ENCODE measurements at regions not wholly inside any gene's neighbourhood (a gene's known extent, or its start where the extent isn't known, plus 50 kb on each side); places are given as distances from the start of the nearest gene placed in this dataset.

DNA sequence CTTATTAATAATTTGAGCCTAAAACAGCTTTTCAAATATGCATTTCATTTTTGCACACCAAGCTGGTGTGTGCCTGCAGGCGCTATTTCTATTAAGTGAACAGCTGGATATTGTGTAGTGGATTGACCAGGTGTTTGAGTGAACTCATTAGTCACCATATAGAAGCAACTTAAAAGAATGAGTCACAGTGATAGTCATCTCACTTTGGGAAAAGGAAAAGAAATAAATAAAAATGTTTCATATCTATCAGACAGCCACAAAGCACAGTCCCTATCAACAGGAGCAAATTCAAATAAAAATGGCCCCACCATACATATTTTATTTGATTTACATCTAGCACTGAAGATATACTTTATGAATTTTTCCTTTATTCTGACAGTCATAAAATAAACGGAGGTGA is 456.5 kb upstream of the CDH9 start:
- intact Hi-C loops (cut with micrococcal nuclease), result no loop called here
- Histone ChIP-seq H3K9me1 (replicated peaks; ENCODE audit: control insufficient read depth, extremely low read depth, insufficient read depth, low read length) (no peaks in the 10 kb centered on the region), H3K79me2 (ENCODE audit: control insufficient read depth, insufficient read depth, low read length) (no peaks in the 10 kb centered on the region), H3K36me3 (ENCODE audit: control insufficient read depth in 2 of 2, extremely low read depth in 1 of 2, insufficient read depth in 2 of 2, low read length in 2 of 2) (no peaks in the 10 kb centered on the region), H3K4me3 (replicated peaks in 1 of 3; ENCODE audit: insufficient read depth in 1 of 3, low read depth in 1 of 3, low read length in 3 of 3) (no peak overlapping the region), H3K27ac (ENCODE audit: insufficient read depth, low read depth, low read length) (no peak overlapping the region), H3K9ac (replicated peaks; ENCODE audit: extremely low read depth, insufficient read depth, low read length) (no peak overlapping the region), H2AFZ (ENCODE audit: low read depth, low read length) (no peak overlapping the region), H3K4me2 (ENCODE audit: insufficient read depth, low read length) (no peak overlapping the region), H3K27me3 (ENCODE audit: control insufficient read depth in 2 of 2, insufficient read depth in 2 of 2, low read length in 2 of 2) (no peaks in the 10 kb centered on the region), H3K4me1 (ENCODE audit: control insufficient read depth, extremely low read depth, insufficient read depth, low read length) (no peaks in the 10 kb centered on the region), H4K20me1 (replicated peaks; ENCODE audit: control insufficient read depth, extremely low read depth, insufficient read depth, low read length) (no peaks in the 10 kb centered on the region), H3K9me3 (replicated peaks; ENCODE audit: control insufficient read depth, insufficient read depth, low read length) (no peaks in the 10 kb centered on the region)
- BruUV-seq (replicated peaks), result no TSS peak
- dilution Hi-C loops (cut with MboI; ENCODE audit: extremely low pct_ligation_motif_present, low sequenced_read_pairs), result no loop called here
- POLR2A ChIA-PET, result no interaction called here
- no peak for TF ChIP-seq EZH2 (IDR thresholded peaks at IDR 0.05; ENCODE audit: borderline replicate concordance, low read depth, low read length, severe bottlenecking)
- TF ChIP-seq POLR2AphosphoS5 (IDR thresholded peaks at IDR 0.05; ENCODE audit: insufficient read depth, low read depth, low read length), result no peak
- TF ChIP-seq CTCF (IDR thresholded peaks at IDR 0.05; ENCODE audit: extremely low read depth in 1 of 2, insufficient read depth in 1 of 2, low read depth in 1 of 2, low read length in 2 of 2), result no peak
- TF ChIP-seq JUN (IDR thresholded peaks at IDR 0.05; ENCODE audit: borderline replicate concordance, insufficient read depth, insufficient read length, low read depth), result no peak
- TF ChIP-seq, protein P1, sequence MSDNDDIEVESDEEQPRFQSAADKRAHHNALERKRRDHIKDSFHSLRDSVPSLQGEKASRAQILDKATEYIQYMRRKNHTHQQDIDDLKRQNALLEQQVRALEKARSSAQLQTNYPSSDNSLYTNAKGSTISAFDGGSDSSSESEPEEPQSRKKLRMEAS (IDR thresholded peaks at IDR 0.05; ENCODE audit: insufficient read depth, insufficient read length), result no peak
- TF ChIP-seq POLR2A (IDR thresholded peaks at IDR 0.05; ENCODE audit: low read depth, low read length), result no peak
- TF ChIP-seq MYC (IDR thresholded peaks at IDR 0.05; ENCODE audit: low read depth, low read length), result no peak
- TF ChIP-seq GATA2 (IDR thresholded peaks at IDR 0.05; ENCODE audit: insufficient read depth, insufficient read length, low read depth, low read length), result no peak
- no peak for TF ChIP-seq FOS (IDR thresholded peaks at IDR 0.05; ENCODE audit: borderline replicate concordance, insufficient read depth, low read length)
- CTCF ChIA-PET, result no interaction called here
- FAIRE-seq (no peak), DNase-seq (ENCODE audit: low read depth, low spot score) (no peak)

Data from endothelial cell of umbilical vein (primary cell).